ENCODE measurements at regions not wholly inside any gene's neighbourhood (a gene's known extent, or its start where the extent isn't known, plus 50 kb on each side); places are given as distances from the start of the nearest gene placed in this dataset.

GRCh38 chr2:204425821-204426220 lies 119.5 kb upstream of the PARD3B start:
- TF ChIP-seq CTCF (conservative IDR thresholded peaks at IDR 0.05; ENCODE audit: low read length): no peak
- TF ChIP-seq EZH2phosphoT487 (IDR thresholded peaks at IDR 0.05; ENCODE audit: borderline replicate concordance): no peak
